Astrocyte (in vitro differentiated cells and primary cell): ENCODE measurements at regions not wholly inside any gene's neighbourhood (a gene's known extent, or its start where the extent isn't known, plus 50 kb on each side); places are given as distances from the start of the nearest gene placed in this dataset.

Experiments used
- CTCF ChIP-seq: IDR thresholded peaks from 2 replicates; pipeline ENCODE4 v1.5.1; 2011; ENCODE audit warnings: low read depth, mild to moderate bottlenecking, inconsistent platforms, low read length, moderate library complexity; ENCODE audit not compliant: insufficient read depth
- EZH2 ChIP-seq: IDR thresholded peaks from 2 replicates; pipeline ENCODE4 v1.6.1; 2012; ENCODE audit warnings: mild to moderate bottlenecking, low read length, inconsistent platforms; ENCODE audit not compliant: insufficient read depth

GRCh38 chr1:38568061-38568857 is 291.3 kb downstream of the RRAGC start:
- TF ChIP-seq CTCF, result no peak
- no peak for TF ChIP-seq EZH2
